ENCODE measurements at regions not wholly inside any gene's neighbourhood (a gene's known extent, or its start where the extent isn't known, plus 50 kb on each side); places are given as distances from the start of the nearest gene placed in this dataset.

GRCh38 chr4:136526517-136526916 is 1005.8 kb downstream of the PCDH18 start:
- no peaks in the 10 kb centered on the region for H3K4me1 ChIP-seq
- DNase-seq: no peak
- H3K36me3 ChIP-seq: no peaks in the 10 kb centered on the region
- no peak for ATAC-seq
- no peak overlapping the region for H3K27ac ChIP-seq
- no peak overlapping the region for H3K4me3 ChIP-seq
- intact Hi-C loops (cut with DNase I): no loop called here
- no peaks in the 10 kb centered on the region for H3K27me3 ChIP-seq
- 13% methylated on average over 2 of the region's 2 CpGs for WGBS (ENCODE audit: insufficient coverage, low coverage, low lambda C conversion rate, missing lambda C conversion rate)
- TF ChIP-seq CTCF (IDR thresholded peaks at IDR 0.05): no peak
- TF ChIP-seq POLR2A (IDR thresholded peaks at IDR 0.05): no peak
- H3K9me3 ChIP-seq: no peaks in the 10 kb centered on the region

- intact Hi-C loops (cut with DNase I): no loop called here
- Histone ChIP-seq H3K9me3 (no peaks in the 10 kb centered on the region), H3K36me3 (no peaks in the 10 kb centered on the region), H3K4me1 (no peaks in the 10 kb centered on the region), H3K27ac (no peak overlapping the region), H3K4me3 (no peak overlapping the region), H3K27me3 (no peaks in the 10 kb centered on the region)
- DNase-seq (no peak), ATAC-seq (no peak)
- WGBS (ENCODE audit: insufficient coverage, low coverage, low lambda C conversion rate, missing lambda C conversion rate): 53% methylated on average over 2 of the region's 2 CpGs
- TF ChIP-seq CTCF (IDR thresholded peaks at IDR 0.05) (no peak), POLR2A (IDR thresholded peaks at IDR 0.05) (no peak)
Measured at GRCh38 chr4:136524039-136524438, 1008.3 kb downstream of the PCDH18 start.

GRCh38 chr4:136516371-136516770 is 1015.9 kb downstream of the PCDH18 start:
- H3K36me3 ChIP-seq: no peaks in the 10 kb centered on the region
- ATAC-seq (no peak), DNase-seq (no peak)
- H3K4me3 ChIP-seq: no peak overlapping the region
- no peaks in the 10 kb centered on the region for H3K9me3 ChIP-seq
- H3K27me3 ChIP-seq: no peaks in the 10 kb centered on the region
- H3K4me1 ChIP-seq: no peaks in the 10 kb centered on the region
- intact Hi-C loops (cut with DNase I): no loop called here
- H3K27ac ChIP-seq: no peak overlapping the region
- WGBS (ENCODE audit: insufficient coverage, low coverage, low lambda C conversion rate, missing lambda C conversion rate): 26% methylated on average over 3 of the region's 3 CpGs
- TF ChIP-seq POLR2A (IDR thresholded peaks at IDR 0.05): no peak
- TF ChIP-seq CTCF (IDR thresholded peaks at IDR 0.05): no peak

DNA sequence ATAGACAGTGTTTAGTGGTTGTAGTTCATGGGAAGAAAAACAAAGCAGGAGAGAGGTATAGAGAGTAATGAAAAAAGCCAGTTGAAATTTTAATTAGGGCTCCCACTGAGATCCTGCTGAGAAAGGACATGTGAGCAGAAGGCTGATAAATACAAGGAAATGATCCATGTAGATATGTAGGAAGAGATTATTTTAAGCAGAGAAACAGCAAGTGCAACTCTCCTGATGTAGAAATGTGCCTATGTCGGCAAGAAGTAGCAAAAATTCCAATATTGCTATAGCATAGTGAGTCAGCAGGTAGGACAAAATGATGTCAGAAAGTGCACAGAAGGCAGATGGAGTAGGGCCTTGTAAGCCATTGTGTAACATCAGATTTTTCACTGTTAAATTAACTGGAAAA is 1027.3 kb downstream of the PCDH18 start:
- no peaks in the 10 kb centered on the region for H3K9me3 ChIP-seq
- TF ChIP-seq POLR2A (IDR thresholded peaks at IDR 0.05): no peak
- no peak for TF ChIP-seq CTCF (IDR thresholded peaks at IDR 0.05)
- H3K36me3 ChIP-seq: no peaks in the 10 kb centered on the region
- no peaks in the 10 kb centered on the region for H3K4me1 ChIP-seq
- DNase-seq (no peak), ATAC-seq (no peak)
- no peaks in the 10 kb centered on the region for H3K27me3 ChIP-seq
- no peak overlapping the region for H3K4me3 ChIP-seq
- intact Hi-C loops (cut with DNase I): no loop called here
- WGBS (ENCODE audit: insufficient coverage, low coverage, low lambda C conversion rate, missing lambda C conversion rate): 18% methylated on average over 1 of the region's 1 CpG
- H3K27ac ChIP-seq: no peak overlapping the region

- Histone ChIP-seq H3K4me3 (no peak overlapping the region), H3K9me3 (no peaks in the 10 kb centered on the region), H3K27ac (no peak overlapping the region), H3K4me1 (no peaks in the 10 kb centered on the region), H3K27me3 (no peaks in the 10 kb centered on the region), H3K36me3 (no peaks in the 10 kb centered on the region)
- ATAC-seq: no peak
- no peak for DNase-seq
- no peak for TF ChIP-seq CTCF (IDR thresholded peaks at IDR 0.05)
- TF ChIP-seq POLR2A (IDR thresholded peaks at IDR 0.05): no peak
- intact Hi-C loops (cut with DNase I): no loop called here
Measured at GRCh38 chr4:136495851-136496250, 1036.4 kb downstream of the PCDH18 start.
